Endodermal cell (in vitro differentiated cells): ENCODE measurements at regions not wholly inside any gene's neighbourhood (a gene's known extent, or its start where the extent isn't known, plus 50 kb on each side); places are given as distances from the start of the nearest gene placed in this dataset.
A peak's percentile ranks its signal among the peaks of the same experiment; 100 is the strongest.
"Not testable (repeated sequence)": the region's sequence is repeated elsewhere in the genome, so short reads cannot be mapped to it uniquely, and the experiment has no call there.

Experiments
- DNase-seq: peaks from one replicate; pipeline ENCODE4 v3.0.0-alpha.2; 2017
- H3K27ac ChIP-seq: 2 replicates; pipeline ENCODE4 v1.5.1; 2013; ENCODE audit warnings: mild to moderate bottlenecking, low read depth, low read length, moderate library complexity
- H3K27me3 ChIP-seq: 2 replicates; pipeline ENCODE4 v1.6.1; 2013; ENCODE audit warnings: mild to moderate bottlenecking, low read length, moderate library complexity; ENCODE audit not compliant: insufficient read depth, control insufficient read depth, poor library complexity, severe bottlenecking
- H3K36me3 ChIP-seq: 2 replicates; pipeline ENCODE4 v1.7.0; 2013; ENCODE audit warnings: mild to moderate bottlenecking, low read length, moderate library complexity; ENCODE audit not compliant: control insufficient read depth, insufficient read depth
- H3K4me1 ChIP-seq: one replicate; pipeline ENCODE4 v1.7.0; 2013; ENCODE audit warnings: low read length; ENCODE audit not compliant: control insufficient read depth, insufficient read depth
- H3K4me3 ChIP-seq: 2 replicates; pipeline ENCODE4 v1.5.1; 2013; ENCODE audit warnings: mild to moderate bottlenecking, low read length, moderate library complexity
- H3K9ac ChIP-seq: 2 replicates; pipeline ENCODE4 v1.6.1; 2013; ENCODE audit warnings: mild to moderate bottlenecking, low read length, moderate library complexity; ENCODE audit not compliant: poor library complexity, severe bottlenecking; ENCODE audit errors: extremely low read depth
- H3K9me3 ChIP-seq: 2 replicates; pipeline ENCODE4 v1.6.1; 2013; ENCODE audit warnings: mild to moderate bottlenecking, low read length, moderate library complexity; ENCODE audit not compliant: control insufficient read depth
- H3K27ac Mint-ChIP-seq: 2 replicates; pipeline ENCODE4 v1.8.0; 2020; ENCODE audit warnings: mixed read lengths
- H3K27me3 Mint-ChIP-seq: 2 replicates; pipeline ENCODE4 v1.8.0; 2021; ENCODE audit warnings: mild to moderate bottlenecking, mixed read lengths; ENCODE audit not compliant: insufficient read depth
- H3K36me3 Mint-ChIP-seq: 2 replicates; pipeline ENCODE4 v1.8.0; 2020; ENCODE audit warnings: low read depth, mixed read lengths
- H3K4me1 Mint-ChIP-seq: 2 replicates; pipeline ENCODE4 v1.8.0; 2020; ENCODE audit warnings: mixed read lengths
- H3K4me3 Mint-ChIP-seq: 2 replicates; pipeline ENCODE4 v1.8.0; 2020; ENCODE audit warnings: mild to moderate bottlenecking, moderate library complexity, mixed read lengths
- H3K9me3 Mint-ChIP-seq: 2 replicates; pipeline ENCODE4 v1.8.0; 2020; ENCODE audit warnings: mild to moderate bottlenecking, mixed read lengths
- WGBS, 2 experiments: methylation state at CpG; one replicate each; pipeline versions ENCODE4 v1.1.5 to v1.1.7; 2013; ENCODE audit warnings: missing lambda C conversion rate in 2 of 2, mixed read lengths in 1 of 2; ENCODE audit not compliant: insufficient coverage in 1 of 2, insufficient read length in 1 of 2; 5-methylcytosine and 5-hydroxymethylcytosine counted together
- TF ChIP-seq, protein P1 (sequence below): fragments of 200-600 bp; sonication (generic); conservative IDR thresholded peaks from 2 replicates; pipeline ENCODE4 v1.5.0; 2021; ENCODE audit warnings: antibody characterized with exemption, mild to moderate bottlenecking

DNA sequence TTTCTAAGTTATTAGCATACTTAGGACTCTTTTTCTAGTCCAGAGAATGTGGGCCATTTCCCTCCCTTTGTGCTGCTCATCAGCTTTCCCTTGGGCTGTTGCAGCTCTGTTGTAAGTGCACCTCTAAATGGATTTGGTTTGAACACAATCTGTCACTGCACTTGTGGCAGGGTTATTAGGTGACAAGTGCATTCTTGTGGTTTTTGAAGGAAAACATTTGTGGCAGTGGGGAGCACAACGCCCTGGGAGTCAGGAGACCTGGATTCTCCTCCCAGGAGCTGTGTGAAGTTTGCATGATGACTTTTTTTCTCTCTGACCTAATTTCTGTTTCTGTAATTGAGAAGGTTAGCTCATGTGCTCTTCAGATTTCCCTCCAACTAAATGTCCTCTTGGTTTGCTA lies 630.9 kb upstream of the FAM98A start:
- Histone ChIP-seq H3K9ac (no peak overlapping the region), H3K27me3 (no peaks in the 10 kb centered on the region), H3K27ac (no peak overlapping the region), H3K4me1 (no peaks in the 10 kb centered on the region), H3K36me3 (no peaks in the 10 kb centered on the region), H3K9me3 (no peaks in the 10 kb centered on the region), H3K4me3 (no peak overlapping the region)
- TF ChIP-seq, protein P1, sequence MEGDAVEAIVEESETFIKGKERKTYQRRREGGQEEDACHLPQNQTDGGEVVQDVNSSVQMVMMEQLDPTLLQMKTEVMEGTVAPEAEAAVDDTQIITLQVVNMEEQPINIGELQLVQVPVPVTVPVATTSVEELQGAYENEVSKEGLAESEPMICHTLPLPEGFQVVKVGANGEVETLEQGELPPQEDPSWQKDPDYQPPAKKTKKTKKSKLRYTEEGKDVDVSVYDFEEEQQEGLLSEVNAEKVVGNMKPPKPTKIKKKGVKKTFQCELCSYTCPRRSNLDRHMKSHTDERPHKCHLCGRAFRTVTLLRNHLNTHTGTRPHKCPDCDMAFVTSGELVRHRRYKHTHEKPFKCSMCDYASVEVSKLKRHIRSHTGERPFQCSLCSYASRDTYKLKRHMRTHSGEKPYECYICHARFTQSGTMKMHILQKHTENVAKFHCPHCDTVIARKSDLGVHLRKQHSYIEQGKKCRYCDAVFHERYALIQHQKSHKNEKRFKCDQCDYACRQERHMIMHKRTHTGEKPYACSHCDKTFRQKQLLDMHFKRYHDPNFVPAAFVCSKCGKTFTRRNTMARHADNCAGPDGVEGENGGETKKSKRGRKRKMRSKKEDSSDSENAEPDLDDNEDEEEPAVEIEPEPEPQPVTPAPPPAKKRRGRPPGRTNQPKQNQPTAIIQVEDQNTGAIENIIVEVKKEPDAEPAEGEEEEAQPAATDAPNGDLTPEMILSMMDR, result no peak
- Mint-ChIP-seq H3K27me3 (no peaks in the 10 kb centered on the region), H3K36me3 (no peaks in the 10 kb centered on the region), H3K4me3 (no peak overlapping the region), H3K27ac (no peak overlapping the region), H3K9me3 (no peaks in the 10 kb centered on the region), H3K4me1 (no peaks in the 10 kb centered on the region)
- no peak for DNase-seq
- WGBS, 2 experiments, result 90% methylated on average over 1 of the region's 1 CpG; no CpG with 5 or more reads in 1 of the 2 experiments

DNA sequence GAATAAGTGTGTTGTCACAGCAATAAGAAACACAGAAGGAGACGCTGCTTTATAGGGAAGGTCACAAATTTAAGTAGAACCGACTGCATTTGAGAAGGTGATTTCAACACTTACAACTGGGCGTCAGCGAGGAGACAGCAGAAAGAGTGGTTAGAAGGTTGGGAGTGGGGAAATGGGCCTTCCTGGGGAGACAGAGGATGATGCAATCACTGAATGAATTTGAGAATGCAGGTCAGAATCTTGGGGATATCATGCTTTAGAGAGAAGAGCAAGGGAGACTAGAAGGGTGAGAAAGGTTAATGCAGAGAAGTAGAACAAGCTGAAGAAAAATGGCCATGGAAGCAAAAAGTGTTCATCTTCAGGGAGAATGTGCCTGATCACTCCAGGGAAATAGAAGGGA lies 616.1 kb upstream of the FAM98A start:
- H3K4me1 Mint-ChIP-seq, result peaks cover 15% of the 10 kb centered on the region
- H3K27me3 Mint-ChIP-seq, result no peaks in the 10 kb centered on the region

DNA sequence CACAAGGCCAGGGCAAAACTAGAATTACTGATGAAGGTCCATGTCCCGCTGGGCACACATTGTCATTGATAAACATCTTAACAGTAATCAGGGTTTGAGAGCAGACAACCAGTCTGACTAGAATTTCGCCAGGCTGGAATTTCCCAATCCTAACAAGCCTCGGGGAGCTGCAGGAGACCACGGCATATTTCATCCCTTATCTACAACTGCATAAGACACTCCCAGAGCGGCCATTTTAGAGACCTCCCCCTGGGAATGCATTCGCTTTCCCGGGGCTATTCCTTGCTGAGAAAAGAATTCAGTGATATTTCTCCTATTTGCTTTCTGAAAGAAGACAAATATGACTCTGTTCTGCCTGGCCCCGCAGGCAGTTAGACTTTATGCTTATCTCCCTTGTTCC lies 611.3 kb upstream of the FAM98A start:
- H3K9ac ChIP-seq, H3K4me3 Mint-ChIP-seq, H3K36me3 ChIP-seq, H3K4me1 ChIP-seq, H3K4me1 Mint-ChIP-seq, H3K27ac ChIP-seq, H3K27ac Mint-ChIP-seq, H3K27me3 Mint-ChIP-seq, H3K27me3 ChIP-seq: not testable (repeated sequence)
- peak; percentile 70 for DNase-seq
- peaks cover 61% of the 10 kb centered on the region for H3K9me3 ChIP-seq
- Mint-ChIP-seq H3K9me3 (peaks cover 66% of the 10 kb centered on the region), H3K36me3 (peaks cover 16% of the 10 kb centered on the region)
- H3K4me3 ChIP-seq, result peak overlapping the region; percentile 66
- WGBS, 2 experiments, result 91 to 93% methylated on average over 6 to 8 of the region's 8 CpGs

More for the DNA sequence above, 616.1 kb upstream of the FAM98A start:
- Histone ChIP-seq H3K4me1 (no peaks in the 10 kb centered on the region), H3K27ac (no peak overlapping the region), H3K9me3 (peaks cover 33% of the 10 kb centered on the region), H3K9ac (no peak overlapping the region), H3K27me3 (no peaks in the 10 kb centered on the region), H3K36me3 (no peaks in the 10 kb centered on the region), H3K4me3 (no peak overlapping the region)
- H3K4me3 Mint-ChIP-seq, result no peak overlapping the region
- H3K9me3 Mint-ChIP-seq, result peaks cover 28% of the 10 kb centered on the region
- H3K36me3 Mint-ChIP-seq, result peaks cover 6% of the 10 kb centered on the region
- DNase-seq, result no peak
- no peak overlapping the region for H3K27ac Mint-ChIP-seq
- 91 to 98% methylated on average over 4 of the region's 4 CpGs for WGBS, 2 experiments
- TF ChIP-seq, protein P1, result no peak

DNA sequence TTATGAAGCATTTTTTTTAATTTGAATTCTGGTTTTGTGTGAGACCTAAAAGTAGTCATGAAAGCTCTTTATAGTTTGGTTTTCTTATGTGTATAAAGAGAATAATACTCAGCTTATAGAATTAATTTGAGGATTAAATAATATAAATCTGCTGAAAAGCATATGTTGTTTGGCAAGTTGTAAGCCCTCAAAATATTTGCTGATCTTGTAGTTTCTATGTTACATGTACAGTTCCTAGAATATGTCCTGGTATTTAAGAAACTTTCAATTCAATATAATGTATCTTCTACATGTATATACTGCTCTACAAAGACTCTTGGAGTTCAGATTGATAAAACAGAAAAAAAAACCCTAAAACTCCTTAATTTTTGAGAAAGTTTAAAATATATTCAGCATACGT lies 605.5 kb upstream of the FAM98A start:
- H3K27me3 Mint-ChIP-seq, result no peaks in the 10 kb centered on the region
- peaks cover 34% of the 10 kb centered on the region for H3K9me3 Mint-ChIP-seq
- Histone ChIP-seq H3K27me3 (no peaks in the 10 kb centered on the region), H3K27ac (no peak overlapping the region), H3K36me3 (no peaks in the 10 kb centered on the region), H3K4me3 (no peak overlapping the region), H3K9ac (no peak overlapping the region), H3K9me3 (peaks cover 22% of the 10 kb centered on the region), H3K4me1 (no peaks in the 10 kb centered on the region)
- TF ChIP-seq, protein P1, result no peak
- H3K27ac Mint-ChIP-seq, result no peak overlapping the region
- H3K4me1 Mint-ChIP-seq, result no peaks in the 10 kb centered on the region
- DNase-seq, result no peak
- H3K4me3 Mint-ChIP-seq, result no peak overlapping the region
- peaks cover 8% of the 10 kb centered on the region for H3K36me3 Mint-ChIP-seq
- WGBS, 2 experiments, result 100% methylated on average over 1 of the region's 1 CpG; no CpG with 5 or more reads in 1 of the 2 experiments
